H1 (cell line): ENCODE measurements at regions not wholly inside any gene's neighbourhood (a gene's known extent, or its start where the extent isn't known, plus 50 kb on each side); places are given as distances from the start of the nearest gene placed in this dataset.

ENCODE experiments used
- BCL11A ChIP-seq, 2 experiments: IDR thresholded peaks; one replicate each; pipeline ENCODE4 v1.6.1; 2011; ENCODE audit warnings: low read depth in 2 of 2, low read length in 2 of 2, mild to moderate bottlenecking in 2 of 2
- CTBP2 ChIP-seq: IDR thresholded peaks from 2 replicates; pipeline ENCODE4 v1.7.0; 2011; ENCODE audit warnings: borderline replicate concordance, mild to moderate bottlenecking, moderate library complexity, mixed read lengths, low read length; ENCODE audit not compliant: insufficient read depth, insufficient read length
- FOSL1 ChIP-seq: IDR thresholded peaks from 2 replicates; pipeline ENCODE4 v1.6.1; 2011; ENCODE audit warnings: mild to moderate bottlenecking, low read depth, low read length, moderate library complexity; ENCODE audit not compliant: insufficient read depth
- HDAC2 ChIP-seq, 2 experiments: fragments of 300-600 bp in 1 of 2; sonication (generic) in 1 of 2; IDR thresholded peaks; 2 replicates each; pipeline ENCODE4 v1.6.1; 2011 to 2012; ENCODE audit warnings: low read depth in 2 of 2, low read length in 2 of 2, mild to moderate bottlenecking in 2 of 2, moderate library complexity in 2 of 2, borderline replicate concordance in 1 of 2, inconsistent platforms in 1 of 2
- HDAC6 ChIP-seq: IDR thresholded peaks from one replicate; pipeline ENCODE4 v1.7.1; 2012; ENCODE audit warnings: low read depth, mild to moderate bottlenecking, inconsistent platforms, low read length, moderate library complexity
- KDM4A ChIP-seq: IDR thresholded peaks from one replicate; pipeline ENCODE4 v1.7.1; 2012; ENCODE audit warnings: low read depth, mild to moderate bottlenecking, moderate library complexity, low read length, inconsistent platforms; ENCODE audit not compliant: severe bottlenecking
- POU5F1 ChIP-seq: IDR thresholded peaks from 2 replicates; pipeline ENCODE4 v1.6.1; 2011; ENCODE audit warnings: low read depth, mild to moderate bottlenecking, low read length, moderate library complexity
- SP1 ChIP-seq: IDR thresholded peaks from 2 replicates; pipeline ENCODE4 v1.6.1; 2011; ENCODE audit warnings: low read depth, low read length
- TF ChIP-seq, protein P1 (sequence below): fragments of 300-600 bp; sonication (generic); IDR thresholded peaks from 2 replicates; pipeline ENCODE4 v1.7.1; 2012; ENCODE audit warnings: low read length, moderate library complexity, mild to moderate bottlenecking, inconsistent platforms; ENCODE audit not compliant: insufficient replicate concordance

DNA sequence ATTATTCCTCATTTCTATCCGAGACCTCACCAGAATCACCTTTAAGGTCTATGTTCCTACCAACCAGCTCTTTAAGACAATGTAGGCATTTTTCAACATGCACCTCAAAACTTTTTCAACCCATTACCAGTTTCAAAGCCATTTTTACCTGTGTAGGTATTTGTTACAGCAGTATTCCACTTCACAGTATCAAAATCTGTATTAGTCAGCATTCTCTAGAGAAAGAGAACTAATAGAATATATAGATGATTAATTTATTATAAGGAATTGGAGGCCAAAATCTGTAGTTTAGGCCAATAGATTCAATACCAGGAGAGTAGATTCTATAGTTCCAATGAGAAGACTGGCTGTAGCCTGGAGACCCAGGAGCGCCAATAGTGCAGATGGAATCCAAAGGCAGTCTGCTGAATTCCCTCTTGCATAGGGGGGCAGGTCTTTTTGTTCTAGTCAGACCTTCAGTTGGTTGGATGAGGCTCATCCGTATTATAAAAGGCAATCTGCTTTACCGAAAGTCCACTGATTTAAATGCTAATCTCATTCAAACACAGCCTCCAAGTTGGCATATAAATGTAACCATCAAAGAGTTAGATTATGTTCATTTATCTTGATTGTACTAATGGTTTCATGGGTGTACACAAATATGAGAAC, 151.6 kb upstream of the SYT1 start (continued):
- TF ChIP-seq, protein P1, sequence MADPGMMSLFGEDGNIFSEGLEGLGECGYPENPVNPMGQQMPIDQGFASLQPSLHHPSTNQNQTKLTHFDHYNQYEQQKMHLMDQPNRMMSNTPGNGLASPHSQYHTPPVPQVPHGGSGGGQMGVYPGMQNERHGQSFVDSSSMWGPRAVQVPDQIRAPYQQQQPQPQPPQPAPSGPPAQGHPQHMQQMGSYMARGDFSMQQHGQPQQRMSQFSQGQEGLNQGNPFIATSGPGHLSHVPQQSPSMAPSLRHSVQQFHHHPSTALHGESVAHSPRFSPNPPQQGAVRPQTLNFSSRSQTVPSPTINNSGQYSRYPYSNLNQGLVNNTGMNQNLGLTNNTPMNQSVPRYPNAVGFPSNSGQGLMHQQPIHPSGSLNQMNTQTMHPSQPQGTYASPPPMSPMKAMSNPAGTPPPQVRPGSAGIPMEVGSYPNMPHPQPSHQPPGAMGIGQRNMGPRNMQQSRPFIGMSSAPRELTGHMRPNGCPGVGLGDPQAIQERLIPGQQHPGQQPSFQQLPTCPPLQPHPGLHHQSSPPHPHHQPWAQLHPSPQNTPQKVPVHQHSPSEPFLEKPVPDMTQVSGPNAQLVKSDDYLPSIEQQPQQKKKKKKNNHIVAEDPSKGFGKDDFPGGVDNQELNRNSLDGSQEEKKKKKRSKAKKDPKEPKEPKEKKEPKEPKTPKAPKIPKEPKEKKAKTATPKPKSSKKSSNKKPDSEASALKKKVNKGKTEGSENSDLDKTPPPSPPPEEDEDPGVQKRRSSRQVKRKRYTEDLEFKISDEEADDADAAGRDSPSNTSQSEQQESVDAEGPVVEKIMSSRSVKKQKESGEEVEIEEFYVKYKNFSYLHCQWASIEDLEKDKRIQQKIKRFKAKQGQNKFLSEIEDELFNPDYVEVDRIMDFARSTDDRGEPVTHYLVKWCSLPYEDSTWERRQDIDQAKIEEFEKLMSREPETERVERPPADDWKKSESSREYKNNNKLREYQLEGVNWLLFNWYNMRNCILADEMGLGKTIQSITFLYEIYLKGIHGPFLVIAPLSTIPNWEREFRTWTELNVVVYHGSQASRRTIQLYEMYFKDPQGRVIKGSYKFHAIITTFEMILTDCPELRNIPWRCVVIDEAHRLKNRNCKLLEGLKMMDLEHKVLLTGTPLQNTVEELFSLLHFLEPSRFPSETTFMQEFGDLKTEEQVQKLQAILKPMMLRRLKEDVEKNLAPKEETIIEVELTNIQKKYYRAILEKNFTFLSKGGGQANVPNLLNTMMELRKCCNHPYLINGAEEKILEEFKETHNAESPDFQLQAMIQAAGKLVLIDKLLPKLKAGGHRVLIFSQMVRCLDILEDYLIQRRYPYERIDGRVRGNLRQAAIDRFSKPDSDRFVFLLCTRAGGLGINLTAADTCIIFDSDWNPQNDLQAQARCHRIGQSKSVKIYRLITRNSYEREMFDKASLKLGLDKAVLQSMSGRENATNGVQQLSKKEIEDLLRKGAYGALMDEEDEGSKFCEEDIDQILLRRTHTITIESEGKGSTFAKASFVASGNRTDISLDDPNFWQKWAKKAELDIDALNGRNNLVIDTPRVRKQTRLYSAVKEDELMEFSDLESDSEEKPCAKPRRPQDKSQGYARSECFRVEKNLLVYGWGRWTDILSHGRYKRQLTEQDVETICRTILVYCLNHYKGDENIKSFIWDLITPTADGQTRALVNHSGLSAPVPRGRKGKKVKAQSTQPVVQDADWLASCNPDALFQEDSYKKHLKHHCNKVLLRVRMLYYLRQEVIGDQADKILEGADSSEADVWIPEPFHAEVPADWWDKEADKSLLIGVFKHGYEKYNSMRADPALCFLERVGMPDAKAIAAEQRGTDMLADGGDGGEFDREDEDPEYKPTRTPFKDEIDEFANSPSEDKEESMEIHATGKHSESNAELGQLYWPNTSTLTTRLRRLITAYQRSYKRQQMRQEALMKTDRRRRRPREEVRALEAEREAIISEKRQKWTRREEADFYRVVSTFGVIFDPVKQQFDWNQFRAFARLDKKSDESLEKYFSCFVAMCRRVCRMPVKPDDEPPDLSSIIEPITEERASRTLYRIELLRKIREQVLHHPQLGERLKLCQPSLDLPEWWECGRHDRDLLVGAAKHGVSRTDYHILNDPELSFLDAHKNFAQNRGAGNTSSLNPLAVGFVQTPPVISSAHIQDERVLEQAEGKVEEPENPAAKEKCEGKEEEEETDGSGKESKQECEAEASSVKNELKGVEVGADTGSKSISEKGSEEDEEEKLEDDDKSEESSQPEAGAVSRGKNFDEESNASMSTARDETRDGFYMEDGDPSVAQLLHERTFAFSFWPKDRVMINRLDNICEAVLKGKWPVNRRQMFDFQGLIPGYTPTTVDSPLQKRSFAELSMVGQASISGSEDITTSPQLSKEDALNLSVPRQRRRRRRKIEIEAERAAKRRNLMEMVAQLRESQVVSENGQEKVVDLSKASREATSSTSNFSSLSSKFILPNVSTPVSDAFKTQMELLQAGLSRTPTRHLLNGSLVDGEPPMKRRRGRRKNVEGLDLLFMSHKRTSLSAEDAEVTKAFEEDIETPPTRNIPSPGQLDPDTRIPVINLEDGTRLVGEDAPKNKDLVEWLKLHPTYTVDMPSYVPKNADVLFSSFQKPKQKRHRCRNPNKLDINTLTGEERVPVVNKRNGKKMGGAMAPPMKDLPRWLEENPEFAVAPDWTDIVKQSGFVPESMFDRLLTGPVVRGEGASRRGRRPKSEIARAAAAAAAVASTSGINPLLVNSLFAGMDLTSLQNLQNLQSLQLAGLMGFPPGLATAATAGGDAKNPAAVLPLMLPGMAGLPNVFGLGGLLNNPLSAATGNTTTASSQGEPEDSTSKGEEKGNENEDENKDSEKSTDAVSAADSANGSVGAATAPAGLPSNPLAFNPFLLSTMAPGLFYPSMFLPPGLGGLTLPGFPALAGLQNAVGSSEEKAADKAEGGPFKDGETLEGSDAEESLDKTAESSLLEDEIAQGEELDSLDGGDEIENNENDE = no peak
- TF ChIP-seq HDAC6 (no peak), KDM4A (no peak), SP1 (no peak), HDAC2 (IDR thresholded peaks at IDR 0.05; ENCODE audit: borderline replicate concordance in 1 of 2, low read depth in 2 of 2, low read length in 2 of 2) (no peak), POU5F1 (no peak), BCL11A (IDR thresholded peaks at IDR 0.05; ENCODE audit: low read depth in 2 of 2, low read length in 2 of 2) (no peak), FOSL1 (no peak), CTBP2 (no peak)
